ENCODE measurements at regions not wholly inside any gene's neighbourhood (a gene's known extent, or its start where the extent isn't known, plus 50 kb on each side); places are given as distances from the start of the nearest gene placed in this dataset.
"Not testable (repeated sequence)": the region's sequence is repeated elsewhere in the genome, so short reads cannot be mapped to it uniquely, and the experiment has no call there.

- not testable (repeated sequence) for TF ChIP-seq CTCF (IDR thresholded peaks at IDR 0.05); EP300 (IDR thresholded peaks at IDR 0.05; ENCODE audit: low read depth); POLR2A (IDR thresholded peaks at IDR 0.05); POLR2AphosphoS5 (IDR thresholded peaks at IDR 0.05)
Measured at GRCh38 chr15:34488973-34489959, 51.7 kb upstream of the GOLGA8A start.

Measured in transverse colon (tissue), 4 donors.